Adrenal gland (tissue), 9 donors: ENCODE measurements at regions not wholly inside any gene's neighbourhood (a gene's known extent, or its start where the extent isn't known, plus 50 kb on each side); places are given as distances from the start of the nearest gene placed in this dataset.

Experiments used
- DNase-seq, 7 donors: peaks; one replicate each; pipeline ENCODE4 v3.0.0-alpha.2; 2019 to 2020
- H3K27ac ChIP-seq, 5 donors: fragments of 200-600 bp; sonication (generic) in 4 of 5; 1 replicate in 3 of 5; 2 replicates in 2 of 5; pipeline versions ENCODE4 v1.5.1 to v1.8.0; 2016 to 2020; ENCODE audit warnings: mild to moderate bottlenecking in 1 of 5
- H3K27me3 ChIP-seq: fragments of 200-600 bp; 2 replicates; pipeline ENCODE4 v1.8.0; 2021
- H3K36me3 ChIP-seq, 2 donors: fragments of 200-600 bp; replicated peaks in 1 of 2; 1 replicate in 1 of 2; 2 replicates in 1 of 2; pipeline versions ENCODE4 v1.5.1 to v1.8.0; 2018 to 2022
- H3K4me1 ChIP-seq, 2 donors: fragments of 200-600 bp; replicated peaks in 1 of 2; 1 replicate in 1 of 2; 2 replicates in 1 of 2; pipeline versions ENCODE4 v1.5.1 to v1.8.0; 2018 to 2021
- H3K4me3 ChIP-seq, 4 donors: fragments of 200-600 bp; sonication (generic) in 3 of 4; one replicate each; pipeline ENCODE4 v1.5.1; 2016 to 2018
- H3K9me3 ChIP-seq, 3 donors: fragments of 200-600 bp; sonication (generic) in 1 of 3; replicated peaks in 1 of 3; 1 replicate in 2 of 3; 2 replicates in 1 of 3; pipeline versions ENCODE4 v1.5.1 to v1.8.0; 2016 to 2021
- POLR2A ChIP-seq, 2 donors: fragments of 450-650 bp; IDR thresholded peaks; one replicate each; pipeline ENCODE4 v1.6.1; 2017; ENCODE audit warnings: antibody characterized with exemption in 2 of 2, mild to moderate bottlenecking in 2 of 2, moderate library complexity in 1 of 2
- WGBS, 4 donors: extraction: QIAGEN DNeasy Blood & Tissue Kit in 2 of 4; methylation state at CpG; one replicate each; pipeline versions ENCODE4 v1.1.5 to v1.1.7; 2013 to 2017; 5-methylcytosine and 5-hydroxymethylcytosine counted together
- intact Hi-C, 2 donors: fragments of 100-400 bp; cut with DNase I; formaldehyde crosslinking; loops; one replicate each; pipeline versions ENCODE4 v1.14.1 to v1.15.0; 2022 to 2023
- TF ChIP-seq, protein P1 (sequence below), 6 experiments: fragments of 450-650 bp in 4 of 6; fragments of 200-600 bp in 2 of 6; sonication (generic) in 1 of 6; IDR thresholded peaks; 1 replicate in 5 of 6; 2 replicates in 1 of 6; pipeline versions ENCODE4 v1.5.1 to v1.8.0; 2016 to 2021; ENCODE audit warnings: antibody characterized with exemption in 6 of 6, mild to moderate bottlenecking in 2 of 6, moderate library complexity in 1 of 6
- donor health status: healthy with polysubstance abuse.
- donor health status: Bipolar disorder and iron deficiency.
- donor health status: DM: yes; HTN: yes; CAD: no.
- donor health status: DM: no; HTN: no; CAD: no.
- donor health status: DM: no; HTN: no; CAD: no.

DNA sequence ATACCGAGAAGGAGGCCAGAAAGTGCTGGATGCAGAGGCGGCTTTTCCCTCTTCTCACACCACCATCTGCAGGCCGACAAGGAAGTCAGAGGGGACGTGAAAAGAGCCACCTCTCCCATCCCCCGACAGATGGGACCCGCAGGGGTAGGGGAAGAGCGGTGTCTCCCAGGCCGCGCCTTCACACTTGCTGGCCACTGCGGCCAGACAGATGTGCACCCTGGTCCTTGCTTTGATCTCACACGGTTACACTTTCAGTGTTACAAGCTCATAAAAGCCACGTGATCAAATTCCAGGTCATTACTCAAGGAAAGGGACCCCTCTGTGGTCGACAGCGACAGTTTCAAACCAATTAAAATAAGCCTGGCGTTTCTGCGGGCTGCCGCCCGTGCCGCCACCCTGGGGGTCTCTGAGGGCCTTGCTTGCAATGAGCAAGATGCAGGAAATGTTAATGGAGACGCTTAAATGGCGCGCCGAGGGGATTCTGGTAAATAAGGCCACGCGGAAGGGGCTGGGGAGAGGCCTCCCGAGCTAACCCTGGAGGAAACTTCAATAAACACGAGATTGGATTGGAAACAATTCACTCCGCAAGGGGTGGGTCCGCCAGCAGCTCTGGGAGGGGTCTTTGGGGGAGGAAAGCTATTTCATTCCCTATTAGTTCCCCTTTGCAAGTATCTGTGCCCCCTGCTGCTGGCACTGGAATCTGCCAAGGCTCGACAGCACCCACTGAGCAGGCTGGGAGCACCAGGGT lies 240.9 kb downstream of the ENGASE start:
- H3K27me3 ChIP-seq: peaks cover 16% of the 10 kb centered on the region
- H3K27ac ChIP-seq: no peak overlapping the region
- WGBS, 4 donors: 22 to 31% (median 26%) methylated on average over 26 to 30 of the region's 30 CpGs
- H3K36me3 ChIP-seq: no peaks in the 10 kb centered on the region
- TF ChIP-seq, protein P1, sequence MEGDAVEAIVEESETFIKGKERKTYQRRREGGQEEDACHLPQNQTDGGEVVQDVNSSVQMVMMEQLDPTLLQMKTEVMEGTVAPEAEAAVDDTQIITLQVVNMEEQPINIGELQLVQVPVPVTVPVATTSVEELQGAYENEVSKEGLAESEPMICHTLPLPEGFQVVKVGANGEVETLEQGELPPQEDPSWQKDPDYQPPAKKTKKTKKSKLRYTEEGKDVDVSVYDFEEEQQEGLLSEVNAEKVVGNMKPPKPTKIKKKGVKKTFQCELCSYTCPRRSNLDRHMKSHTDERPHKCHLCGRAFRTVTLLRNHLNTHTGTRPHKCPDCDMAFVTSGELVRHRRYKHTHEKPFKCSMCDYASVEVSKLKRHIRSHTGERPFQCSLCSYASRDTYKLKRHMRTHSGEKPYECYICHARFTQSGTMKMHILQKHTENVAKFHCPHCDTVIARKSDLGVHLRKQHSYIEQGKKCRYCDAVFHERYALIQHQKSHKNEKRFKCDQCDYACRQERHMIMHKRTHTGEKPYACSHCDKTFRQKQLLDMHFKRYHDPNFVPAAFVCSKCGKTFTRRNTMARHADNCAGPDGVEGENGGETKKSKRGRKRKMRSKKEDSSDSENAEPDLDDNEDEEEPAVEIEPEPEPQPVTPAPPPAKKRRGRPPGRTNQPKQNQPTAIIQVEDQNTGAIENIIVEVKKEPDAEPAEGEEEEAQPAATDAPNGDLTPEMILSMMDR (IDR thresholded peaks at IDR 0.05): no peak
- TF ChIP-seq POLR2A (IDR thresholded peaks at IDR 0.05): no peak
- intact Hi-C loops: no loop called here
- no peak overlapping the region for H3K4me3 ChIP-seq
- DNase-seq: no peak
- H3K9me3 ChIP-seq: no peaks in the 10 kb centered on the region
- no peaks in the 10 kb centered on the region for H3K4me1 ChIP-seq

DNA sequence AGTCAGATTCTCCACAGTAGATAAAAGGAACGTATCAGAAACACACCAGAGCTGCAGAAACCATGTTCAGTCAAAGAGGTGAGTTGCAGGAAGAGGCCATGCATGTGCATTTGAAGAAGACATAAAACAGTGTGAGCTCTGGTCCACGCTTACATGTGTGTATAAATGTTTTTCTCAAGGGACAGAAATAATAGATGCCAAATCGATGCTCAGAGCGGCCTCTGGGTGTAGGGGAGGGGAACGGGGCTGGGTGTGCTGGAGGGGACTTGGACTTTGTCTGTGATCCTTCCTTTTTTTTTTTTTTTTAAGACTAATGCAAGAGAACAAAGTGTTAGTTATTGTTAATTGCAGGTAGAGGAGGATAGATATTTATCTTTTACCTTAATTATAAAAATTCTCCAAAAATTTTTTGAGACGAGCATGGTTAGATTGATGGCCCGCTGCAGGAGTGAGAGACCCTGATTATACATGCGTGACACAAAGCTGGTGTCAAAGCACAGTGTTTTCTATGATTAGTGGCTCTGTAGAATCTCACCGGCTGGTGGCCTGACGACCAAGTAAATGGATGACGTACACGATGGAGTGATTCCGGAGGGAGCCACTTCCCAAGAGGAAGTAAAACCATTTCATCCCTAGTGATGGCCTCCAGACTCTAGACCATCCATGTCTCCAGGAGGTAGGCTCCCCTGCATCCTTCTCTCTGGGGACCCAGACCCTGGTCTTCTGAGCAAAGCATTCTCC lies 240.2 kb downstream of the ENGASE start:
- H3K36me3 ChIP-seq: no peaks in the 10 kb centered on the region
- intact Hi-C loops: no loop called here
- H3K27me3 ChIP-seq: peaks cover 18% of the 10 kb centered on the region
- DNase-seq: no peak
- no peaks in the 10 kb centered on the region for H3K4me1 ChIP-seq
- H3K9me3 ChIP-seq: no peaks in the 10 kb centered on the region
- TF ChIP-seq POLR2A (IDR thresholded peaks at IDR 0.05): no peak
- TF ChIP-seq, protein P1 (IDR thresholded peaks at IDR 0.05): no peak
- no peak overlapping the region for H3K27ac ChIP-seq
- 57 to 68% (median 63%) methylated on average over 13 of the region's 13 CpGs for WGBS, 4 donors
- no peak overlapping the region for H3K4me3 ChIP-seq

DNA sequence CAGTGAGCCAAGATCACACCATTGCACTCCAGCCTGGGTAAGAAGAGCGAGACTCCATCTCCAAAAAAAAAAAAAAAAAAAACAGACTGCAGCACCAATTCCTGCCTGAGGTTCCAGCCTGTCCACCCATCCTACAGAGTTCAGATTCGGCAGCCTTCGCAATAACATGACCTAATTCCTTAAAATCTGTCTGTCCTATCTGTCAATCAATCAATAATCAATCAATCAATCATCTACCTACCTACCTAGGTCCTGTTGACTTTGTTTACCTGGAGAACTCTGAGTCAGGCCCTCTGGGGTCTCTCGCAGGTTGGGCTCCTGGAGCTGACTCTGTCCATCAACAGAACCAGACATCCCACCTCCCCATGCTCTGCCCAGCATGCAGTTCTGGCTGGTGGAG lies 236.7 kb downstream of the ENGASE start:
- peaks cover 18% of the 10 kb centered on the region for H3K27me3 ChIP-seq

More for the DNA sequence above, 236.7 kb downstream of the ENGASE start:
- Histone ChIP-seq H3K27ac (no peak overlapping the region), H3K9me3 (no peaks in the 10 kb centered on the region), H3K36me3 (no peaks in the 10 kb centered on the region), H3K4me3 (no peak overlapping the region), H3K4me1 (no peaks in the 10 kb centered on the region)
- DNase-seq: no peak
- WGBS, 4 donors: 79 to 90% (median 83%) methylated on average over 4 of the region's 4 CpGs
- intact Hi-C loops: no loop called here
- TF ChIP-seq, protein P1 (IDR thresholded peaks at IDR 0.05): no peak
- TF ChIP-seq POLR2A (IDR thresholded peaks at IDR 0.05): no peak
